NCI-H146 treated with DMSO at 0.1 percent for 48 hours (cell line): ENCODE measurements at regions not wholly inside any gene's neighbourhood (a gene's known extent, or its start where the extent isn't known, plus 50 kb on each side); places are given as distances from the start of the nearest gene placed in this dataset.

Source experiments
- DNase-seq: peaks from one replicate; lab custom pipeline; 2025; ENCODE audit not compliant: unreplicated experiment; lab: John Stamatoyannopoulos, UW

- DNase-seq, result no peak
These were observed 115.6 kb upstream of the PDGFD start for GRCh38 chr11:104279587-104279986.

DNA sequence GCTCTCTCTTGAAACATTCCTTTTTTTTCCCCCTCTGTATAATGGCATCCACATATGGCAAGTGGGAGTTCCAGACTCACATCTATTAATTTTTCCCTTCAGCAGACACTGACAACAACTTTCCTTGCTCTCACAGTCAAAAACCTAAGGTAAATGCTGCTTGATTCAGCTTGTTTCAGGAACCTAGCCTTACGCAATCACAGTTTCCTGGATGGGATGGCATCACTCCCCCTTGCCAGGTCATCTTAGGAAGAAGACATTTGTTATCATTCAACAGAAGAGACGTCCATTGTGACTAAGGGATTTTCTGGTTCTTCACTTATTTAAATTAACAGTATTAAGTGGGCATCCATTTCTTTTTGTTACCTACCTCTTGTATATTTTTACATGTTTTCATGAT is 112.0 kb upstream of the PDGFD start:
- no peak for DNase-seq

- no peak for DNase-seq
These were observed 96.5 kb upstream of the PDGFD start for GRCh38 chr11:104260456-104260855.

- DNase-seq, result no peak
These were observed 95.2 kb upstream of the PDGFD start for GRCh38 chr11:104259121-104259610.

DNA sequence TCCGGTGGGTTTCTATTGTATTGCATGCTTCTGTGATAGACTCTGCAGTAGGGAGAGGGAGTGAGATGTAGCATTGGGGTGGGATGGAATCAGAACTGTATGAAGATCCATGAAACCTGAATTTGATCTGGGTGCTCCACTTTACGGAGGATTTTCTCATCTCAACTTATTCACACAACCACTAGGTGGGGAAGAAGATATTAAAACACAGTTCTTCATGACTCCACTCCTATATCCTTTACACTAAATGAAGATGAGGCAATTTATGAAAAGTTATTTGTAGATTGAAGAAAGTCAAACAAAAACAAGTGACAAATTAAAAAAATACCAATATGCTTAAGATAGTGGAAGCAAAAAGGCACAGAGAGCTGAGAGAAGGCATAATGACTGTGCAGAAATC is 92.6 kb upstream of the PDGFD start:
- DNase-seq, result no peak

DNA sequence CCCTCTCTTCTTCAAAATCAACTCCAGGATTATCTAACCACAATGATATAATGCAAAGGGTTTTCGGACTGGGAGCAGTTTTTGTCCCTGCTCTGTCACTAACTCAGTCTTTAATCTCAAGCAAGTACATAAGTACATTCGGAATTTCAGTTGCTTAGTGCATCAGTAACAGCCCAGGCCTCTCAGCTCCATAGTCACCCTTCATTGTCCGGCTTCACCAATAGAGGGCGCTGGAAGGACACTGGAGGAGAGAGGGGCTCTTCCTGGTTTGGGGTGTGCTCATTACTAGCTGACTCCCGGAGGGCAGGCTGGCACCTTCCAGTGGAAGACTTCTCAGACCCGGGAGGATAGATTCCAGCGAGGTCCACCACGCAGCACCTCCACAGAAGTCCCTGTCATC is 90.4 kb upstream of the PDGFD start:
- peak; percentile 13 for DNase-seq

GRCh38 chr11:104246590-104246989 is 82.6 kb upstream of the PDGFD start:
- DNase-seq, result no peak

DNA sequence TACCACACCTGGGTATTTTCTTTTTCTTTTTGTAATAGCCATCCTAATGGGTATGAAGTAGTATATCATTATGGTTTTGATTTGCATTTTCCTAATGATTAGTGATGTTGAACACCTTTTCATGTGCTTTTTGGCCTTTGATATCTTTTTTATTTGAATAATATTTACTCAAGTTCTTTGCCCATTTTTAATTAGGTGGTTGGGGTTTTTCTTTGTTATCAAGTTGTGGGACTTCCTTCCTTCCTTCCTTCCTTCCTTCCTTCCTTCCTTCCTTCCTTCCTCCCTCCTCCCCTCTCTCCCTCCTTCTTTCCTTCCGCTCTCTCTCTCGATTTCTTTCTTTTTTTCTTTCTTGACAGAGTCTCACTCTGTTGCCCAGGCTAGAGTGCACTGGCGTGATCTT is 75.0 kb upstream of the PDGFD start:
- DNase-seq, result no peak

- DNase-seq, result no peak
These were observed 61.1 kb upstream of the PDGFD start for GRCh38 chr11:104225047-104225446.

DNA sequence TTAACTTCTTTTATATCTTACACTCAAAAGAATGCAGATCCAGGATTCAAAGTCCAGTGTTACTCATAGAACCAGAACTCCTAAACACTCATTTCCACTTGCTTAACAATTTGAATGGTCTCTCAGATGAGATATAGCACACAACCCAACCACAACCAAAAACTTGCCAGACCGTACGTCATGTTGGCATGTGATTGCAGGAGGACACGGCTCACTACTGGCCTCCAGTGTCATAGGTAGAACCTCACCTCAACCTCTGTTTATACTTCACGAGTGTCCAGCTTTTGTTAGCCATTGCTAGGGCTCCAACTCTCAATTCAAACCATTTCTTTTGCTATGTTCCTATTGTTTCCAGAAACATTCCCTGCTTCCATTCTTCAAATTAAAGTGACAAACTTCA is 58.5 kb upstream of the PDGFD start:
- no peak for DNase-seq

GRCh38 chr11:104221455-104221854 is 57.5 kb upstream of the PDGFD start:
- DNase-seq, result no peak

- DNase-seq, result no peak
These were observed 55.1 kb upstream of the PDGFD start for GRCh38 chr11:104219096-104219495.

- no peak for DNase-seq
These were observed 50.6 kb upstream of the PDGFD start for GRCh38 chr11:104214517-104214916.
